SH-SY5Y (cell line): ENCODE measurements at regions not wholly inside any gene's neighbourhood (a gene's known extent, or its start where the extent isn't known, plus 50 kb on each side); places are given as distances from the start of the nearest gene placed in this dataset.

Source experiments
- GATA2 ChIP-seq: IDR thresholded peaks from 2 replicates; pipeline ENCODE4 v1.6.1; 2011; ENCODE audit warnings: mild to moderate bottlenecking, low read depth, low read length
- GATA3 ChIP-seq: IDR thresholded peaks from 2 replicates; pipeline ENCODE4 v1.6.1; 2011; ENCODE audit warnings: low read depth, mild to moderate bottlenecking, low read length, moderate library complexity

DNA sequence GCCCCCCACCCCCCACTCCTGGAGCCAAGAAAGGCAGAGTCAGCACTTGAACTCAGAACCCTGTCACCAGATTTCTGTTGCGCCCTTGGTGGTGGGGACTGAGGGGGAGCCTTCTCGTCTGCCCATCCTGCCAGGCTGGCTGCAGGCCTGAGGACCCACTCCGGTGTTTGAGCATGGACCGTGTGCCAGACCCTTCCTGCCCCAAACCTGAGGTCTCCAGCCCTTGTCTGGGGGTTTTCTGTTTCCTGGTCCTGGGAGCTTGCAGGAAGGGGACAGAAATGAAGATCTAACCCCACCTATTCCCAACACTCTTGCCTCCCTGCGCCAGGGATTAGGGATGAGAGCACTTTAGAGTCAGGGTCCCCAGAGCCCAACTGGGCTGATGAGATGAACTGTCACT lies 190.6 kb downstream of the HAUS1 start:
- TF ChIP-seq GATA2 (no peak), GATA3 (no peak)

DNA sequence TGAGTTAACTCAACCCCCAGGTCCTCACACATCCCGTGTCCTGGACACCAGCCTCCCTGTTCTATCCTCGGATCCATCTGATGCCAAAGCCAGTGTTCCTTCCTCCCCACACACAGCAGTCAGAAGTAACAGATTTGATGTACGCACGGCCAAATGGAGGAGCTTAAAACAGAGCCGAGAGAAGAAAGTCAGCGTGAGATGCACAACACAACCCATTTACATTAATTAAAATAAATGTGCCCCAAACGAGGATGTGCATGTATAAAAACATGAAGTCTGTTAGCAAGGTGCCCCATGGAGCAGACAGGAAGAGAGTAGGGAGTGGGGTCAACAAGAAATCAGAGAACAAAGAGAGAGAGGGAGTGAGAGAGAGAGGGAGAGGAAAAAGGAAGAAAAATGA lies 191.2 kb downstream of the HAUS1 start:
- no peak for TF ChIP-seq GATA2
- TF ChIP-seq GATA3, result no peak

DNA sequence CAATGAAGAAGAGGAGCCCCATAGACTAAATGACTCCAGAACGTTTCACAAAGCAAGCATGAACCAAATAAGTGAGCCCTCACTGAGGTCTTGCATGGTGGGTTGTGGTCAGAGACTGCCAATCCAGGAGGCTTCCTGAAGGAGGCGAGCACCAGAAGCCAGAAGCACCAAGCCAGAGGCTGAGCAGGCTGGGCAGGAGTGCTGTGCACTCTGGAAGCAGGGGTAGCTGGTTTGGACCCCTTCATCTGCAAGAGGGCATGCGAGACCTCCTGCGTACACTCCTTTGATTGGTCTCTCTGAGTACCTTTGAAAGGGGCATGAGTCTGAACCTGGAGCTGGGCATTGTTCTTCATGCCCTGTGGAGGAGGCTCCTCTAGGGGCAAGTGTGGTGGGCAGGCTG lies 192.5 kb downstream of the HAUS1 start:
- TF ChIP-seq GATA3 (no peak), GATA2 (no peak)

DNA sequence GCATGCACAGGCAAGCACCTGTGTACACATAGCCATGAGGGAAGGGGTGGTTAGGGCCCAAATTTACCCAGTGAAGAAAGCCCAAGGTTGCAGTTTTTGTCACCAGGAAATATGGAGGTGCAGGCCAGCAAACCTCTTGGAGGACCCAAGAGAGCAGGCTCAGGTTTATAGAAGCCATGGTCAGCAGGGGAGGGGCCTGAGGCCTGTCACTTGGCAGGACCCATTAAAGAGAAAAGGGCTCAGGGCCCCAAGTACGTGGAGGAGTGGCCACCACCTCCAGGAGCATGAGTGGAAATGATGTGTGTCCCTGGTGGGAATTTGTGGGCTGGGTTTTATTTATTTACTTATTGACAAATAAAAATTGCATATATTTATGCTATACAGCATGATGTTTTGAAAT lies 192.9 kb downstream of the HAUS1 start:
- TF ChIP-seq GATA2 (no peak), GATA3 (no peak)

DNA sequence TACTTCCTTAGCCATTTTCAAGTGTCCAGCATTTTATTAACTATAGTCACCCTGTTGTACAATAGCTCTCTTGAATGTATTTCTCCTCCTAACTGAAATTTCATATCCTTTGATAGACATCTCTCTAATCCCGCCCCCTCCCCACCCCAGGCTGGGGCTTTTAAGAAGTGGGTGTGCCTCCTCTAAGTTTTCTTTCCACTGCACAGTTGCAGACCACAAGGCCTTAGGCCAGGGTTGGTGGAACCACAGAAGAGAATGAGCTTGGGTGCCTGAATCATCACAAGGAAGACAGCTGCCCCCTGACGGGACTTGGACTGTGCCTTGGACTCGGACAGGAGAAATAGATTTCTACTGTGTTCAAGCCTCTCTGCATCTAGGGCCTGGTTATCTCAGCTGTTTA lies 193.4 kb downstream of the HAUS1 start:
- TF ChIP-seq GATA2, result no peak
- TF ChIP-seq GATA3, result no peak

DNA sequence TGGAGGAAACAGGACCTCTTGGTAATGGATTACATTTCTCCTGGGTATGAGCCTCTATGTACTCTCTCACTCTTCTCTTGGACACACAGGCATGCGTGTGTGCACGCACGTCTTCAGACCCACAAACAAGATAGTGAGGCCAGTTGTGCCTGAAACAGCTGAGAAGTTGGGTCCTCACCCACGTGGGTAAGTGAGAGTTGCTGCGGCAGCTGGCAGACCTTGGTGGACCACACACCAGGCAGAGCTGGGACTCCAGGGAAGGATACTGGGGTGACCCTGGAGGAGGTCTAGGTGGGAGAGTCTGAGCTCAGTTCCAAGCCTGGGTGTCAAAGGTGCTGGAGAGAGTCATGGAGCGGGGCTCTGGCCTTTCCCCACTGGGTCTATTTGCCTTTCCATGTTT lies 194.3 kb downstream of the HAUS1 start:
- TF ChIP-seq GATA2 (no peak), GATA3 (no peak)

DNA sequence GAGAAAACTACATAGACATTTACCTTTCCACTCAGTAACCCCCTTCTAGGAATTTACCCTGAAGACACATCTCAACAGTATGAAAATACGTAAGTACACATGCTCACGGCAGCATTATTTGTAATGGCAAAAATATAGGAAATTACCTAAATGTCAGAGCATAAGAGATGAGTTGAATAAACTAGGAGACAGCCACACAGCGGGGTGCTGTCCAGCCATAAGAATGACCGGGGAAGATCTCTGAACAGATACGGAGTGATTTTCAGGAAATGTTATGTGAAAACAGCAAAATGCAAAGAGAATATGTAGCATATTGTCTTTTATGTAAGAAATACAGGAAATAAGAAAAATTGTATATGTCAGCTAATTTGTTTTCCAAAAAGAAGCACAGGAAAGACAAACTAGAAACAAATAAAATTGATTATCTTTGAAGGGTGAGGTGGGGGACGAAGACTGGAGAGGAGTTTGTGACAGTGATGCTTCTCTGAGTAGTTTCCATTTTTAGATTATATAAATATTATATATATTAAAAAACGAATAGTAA lies 195.4 kb downstream of the HAUS1 start:
- no peak for TF ChIP-seq GATA3
- no peak for TF ChIP-seq GATA2

DNA sequence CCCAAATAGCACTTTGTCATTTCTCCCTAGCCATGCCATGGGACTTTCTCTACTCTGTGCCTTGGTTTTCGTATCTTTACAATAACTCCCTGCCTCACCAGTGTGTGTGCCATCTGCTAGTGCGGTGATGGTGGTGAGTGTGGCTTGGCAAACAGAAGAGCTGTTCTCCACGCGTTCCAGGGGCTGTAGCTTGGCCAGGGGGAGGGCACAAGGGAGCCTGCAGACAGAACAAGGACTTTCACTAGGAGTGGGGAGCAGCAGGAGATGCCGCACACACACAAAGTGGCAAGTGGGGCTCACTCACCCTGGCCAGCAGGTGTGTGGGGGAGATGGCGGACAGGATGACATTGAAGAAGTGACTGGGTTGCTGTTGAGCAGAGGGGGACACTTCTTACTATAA lies 196.9 kb downstream of the HAUS1 start:
- TF ChIP-seq GATA3 (no peak), GATA2 (no peak)

DNA sequence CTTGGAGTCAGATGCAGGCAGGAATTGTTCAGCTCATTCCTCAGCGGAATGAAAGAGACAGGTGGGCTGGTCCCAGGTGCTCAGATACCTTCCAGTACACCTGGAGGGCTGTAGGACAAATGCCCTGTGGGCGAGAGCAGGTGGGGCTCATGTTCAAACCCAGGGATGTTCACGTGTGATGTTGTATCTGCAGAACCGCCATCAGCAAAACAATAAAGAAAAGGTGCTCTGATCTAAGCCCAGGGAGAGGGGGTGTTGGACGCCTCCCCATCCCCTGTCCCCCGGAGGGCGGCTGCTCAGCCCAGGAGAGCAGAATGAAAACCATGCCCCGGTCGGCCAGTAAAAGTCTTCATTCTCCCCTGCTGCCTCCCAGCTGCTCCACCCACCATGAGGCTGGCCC lies 197.4 kb downstream of the HAUS1 start:
- TF ChIP-seq GATA3, result no peak
- TF ChIP-seq GATA2, result no peak

DNA sequence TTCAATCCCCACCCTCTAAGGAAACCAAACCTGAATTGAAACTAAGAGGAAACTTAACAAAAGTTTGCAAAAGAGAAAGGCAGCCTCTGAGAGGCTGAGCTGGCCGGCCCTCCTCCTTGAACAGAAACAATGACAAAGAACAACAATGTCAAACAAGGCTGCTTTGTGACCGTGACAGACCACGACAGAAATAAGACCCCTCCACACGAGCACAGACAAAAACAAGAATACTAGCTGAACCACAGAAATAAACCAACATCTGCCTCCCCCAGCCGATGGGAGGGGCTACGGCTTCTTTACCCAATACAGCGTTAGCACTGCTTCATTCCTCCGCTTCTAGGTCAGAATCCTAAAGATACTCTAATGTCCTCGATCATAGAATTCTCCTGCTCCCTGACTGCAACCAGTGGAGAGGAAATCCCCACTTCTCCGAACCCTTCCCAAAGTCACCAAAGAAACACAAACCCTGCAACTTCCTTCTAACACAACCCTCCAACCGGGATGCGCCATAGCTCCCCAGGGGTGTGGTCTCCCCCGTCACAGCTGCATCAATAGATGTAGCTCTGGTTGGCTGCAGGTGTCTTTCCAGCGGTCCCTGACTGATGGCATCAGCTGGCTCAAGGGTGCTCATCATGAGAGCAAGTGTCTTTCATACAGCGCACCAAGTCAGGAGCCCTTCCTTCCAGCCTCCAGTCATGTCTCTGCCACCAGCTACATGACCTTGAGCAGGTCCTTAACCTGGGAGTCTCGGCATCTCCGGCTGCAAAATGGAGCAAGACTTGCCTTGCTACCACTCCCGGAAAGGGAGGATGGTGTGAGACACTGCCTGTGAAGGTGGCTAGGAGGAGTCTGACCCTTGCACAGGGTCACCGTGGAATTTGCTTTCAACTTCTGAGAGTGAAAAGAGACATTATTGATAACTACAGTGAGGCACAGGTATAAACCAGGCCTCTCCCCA lies 198.6 kb downstream of the HAUS1 start:
- TF ChIP-seq GATA3 (no peak), GATA2 (no peak)

DNA sequence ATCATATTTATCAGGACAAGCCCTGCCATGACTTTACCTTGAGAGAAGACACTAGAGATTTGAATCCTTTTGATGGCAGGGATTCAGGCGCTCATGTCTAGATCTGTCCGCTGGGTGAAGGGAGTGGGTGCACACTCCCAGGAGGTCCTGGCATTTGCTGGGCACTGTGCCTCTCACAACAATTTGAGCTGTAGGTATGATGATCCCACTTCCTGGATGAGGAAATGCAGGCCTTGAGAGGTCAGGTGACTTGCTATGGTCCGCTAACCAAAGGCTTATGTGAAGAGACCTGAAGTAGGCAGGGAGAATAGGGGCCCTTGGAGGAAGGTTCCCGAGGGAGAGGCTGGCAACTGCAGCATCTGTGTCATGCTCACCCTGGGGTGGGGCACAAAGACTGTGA lies 206.1 kb downstream of the HAUS1 start:
- no peak for TF ChIP-seq GATA2
- TF ChIP-seq GATA3, result no peak

DNA sequence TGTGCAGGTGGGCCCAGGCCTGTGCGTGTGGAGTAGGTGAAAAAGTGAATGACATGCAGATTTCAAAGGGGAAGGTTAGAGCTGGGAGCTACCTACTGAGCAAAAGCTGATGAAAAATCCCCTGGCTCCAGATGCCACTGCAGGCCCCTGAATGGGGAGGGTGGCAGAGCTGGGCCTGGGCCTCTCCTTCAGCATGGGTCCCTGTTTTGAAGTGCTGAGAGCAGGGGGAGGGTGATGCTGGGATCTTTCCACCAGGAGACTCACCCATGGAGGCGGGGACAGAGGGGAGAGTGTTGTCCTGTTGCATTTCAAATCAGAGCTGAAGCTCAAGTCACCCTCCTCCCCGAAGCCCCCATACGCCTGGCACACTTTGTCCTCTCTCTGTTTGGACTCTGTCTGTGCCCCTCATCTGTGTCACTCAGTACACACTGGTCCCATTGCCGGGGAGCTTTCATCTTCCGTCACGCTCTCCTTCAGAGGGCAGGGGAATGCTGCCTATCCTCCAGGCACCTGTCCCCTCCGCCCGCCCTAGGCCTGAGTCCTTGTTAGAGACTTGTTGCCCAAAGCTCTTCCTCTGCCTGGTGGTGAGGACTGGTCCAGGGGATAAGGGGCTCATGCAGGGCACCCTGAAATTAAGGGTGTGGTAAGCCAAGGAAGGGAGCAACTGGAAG lies 206.6 kb downstream of the HAUS1 start:
- TF ChIP-seq GATA2, result no peak
- no peak for TF ChIP-seq GATA3

DNA sequence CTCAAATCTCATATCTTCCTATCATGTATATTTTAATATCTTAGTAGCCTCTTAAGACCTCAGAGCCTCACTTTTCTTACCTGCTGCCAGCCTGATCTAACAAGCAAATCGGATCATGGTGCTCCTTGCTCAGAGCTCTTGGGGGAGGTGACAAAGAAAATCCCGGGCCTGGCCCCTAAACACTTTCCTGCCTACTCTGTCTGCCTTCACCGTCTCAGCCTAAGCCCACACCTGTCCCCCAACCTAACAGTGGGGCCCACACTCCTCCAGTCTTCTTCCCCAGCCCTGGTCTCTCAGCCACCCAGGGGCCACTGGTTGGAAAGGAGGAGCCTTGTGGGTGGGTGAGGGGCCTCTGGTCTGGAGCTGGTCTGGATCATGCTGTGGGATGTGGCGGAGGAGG lies 207.3 kb downstream of the HAUS1 start:
- no peak for TF ChIP-seq GATA2
- no peak for TF ChIP-seq GATA3

DNA sequence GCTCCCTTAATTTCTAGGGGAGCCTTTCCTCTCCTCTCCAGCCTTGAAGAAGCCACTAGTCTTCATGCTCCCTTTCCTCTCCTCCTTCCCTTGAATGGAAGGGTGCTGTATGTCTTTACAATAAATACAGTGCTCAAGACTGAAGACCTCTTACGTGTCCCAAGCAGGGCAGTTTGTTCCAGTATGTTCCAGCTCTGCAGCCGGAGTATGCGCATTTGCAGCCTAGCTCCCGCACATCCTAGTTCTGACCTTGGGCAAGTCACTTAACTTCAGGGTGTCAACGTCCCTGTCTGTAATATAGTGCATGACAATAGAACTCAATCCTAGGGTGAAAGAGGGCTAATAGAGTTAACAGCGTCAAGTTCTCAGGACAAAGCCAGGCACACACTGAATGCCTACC lies 208.0 kb downstream of the HAUS1 start:
- TF ChIP-seq GATA3 (no peak), GATA2 (no peak)

DNA sequence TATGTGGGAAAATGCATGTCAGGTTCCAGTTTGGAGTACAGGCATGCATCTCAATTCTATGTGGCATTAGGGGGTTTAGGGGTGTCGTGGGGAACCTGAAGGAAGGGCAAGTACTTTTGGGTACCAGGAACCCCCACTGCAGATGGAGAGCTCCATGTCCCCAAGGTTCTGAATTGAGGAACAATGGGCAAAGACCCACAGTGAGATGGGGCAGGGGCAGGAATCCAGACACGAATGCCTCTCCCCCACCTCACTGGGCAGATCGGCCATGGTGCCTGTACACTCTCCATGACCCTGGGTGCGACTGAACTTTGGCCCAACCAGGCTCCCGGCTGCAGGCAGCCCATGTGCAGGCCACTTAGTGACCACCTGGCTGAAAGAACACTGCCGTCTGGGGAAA lies 209.3 kb downstream of the HAUS1 start:
- TF ChIP-seq GATA2 (no peak), GATA3 (no peak)
